HG03159 (cell line): ENCODE measurements at regions not wholly inside any gene's neighbourhood (a gene's known extent, or its start where the extent isn't known, plus 50 kb on each side); places are given as distances from the start of the nearest gene placed in this dataset.

Experiments used
- ATAC-seq: cut with Tn5 transposase; IDR thresholded peaks from one replicate; pipeline ENCODE4 v1.9.1; 2021; ENCODE audit warnings: mild to moderate bottlenecking, moderate library complexity; ENCODE audit not compliant: unreplicated experiment

- ATAC-seq, result no peak
Observed at GRCh38 chr20:7687065-7687464, 253.2 kb downstream of the HAO1 start.

- no peak for ATAC-seq
Observed at GRCh38 chr20:7689151-7689550, 251.1 kb downstream of the HAO1 start.

- ATAC-seq, result no peak
Observed at GRCh38 chr20:7691647-7692269, 248.5 kb downstream of the HAO1 start.

- ATAC-seq, result no peak
Observed at GRCh38 chr20:7692478-7692877, 247.8 kb downstream of the HAO1 start.

- no peak for ATAC-seq
Observed at GRCh38 chr20:7693761-7694160, 246.5 kb downstream of the HAO1 start.

GRCh38 chr20:7695051-7695495 is 245.2 kb downstream of the HAO1 start:
- no peak for ATAC-seq

- ATAC-seq, result no peak
Observed at GRCh38 chr20:7695635-7696034, 244.6 kb downstream of the HAO1 start.

GRCh38 chr20:7696311-7696710 is 243.9 kb downstream of the HAO1 start:
- ATAC-seq, result no peak

- ATAC-seq, result no peak
Observed at GRCh38 chr20:7702141-7702540, 238.1 kb downstream of the HAO1 start.

- ATAC-seq, result no peak
Observed at GRCh38 chr20:7703551-7703961, 236.7 kb downstream of the HAO1 start.

- ATAC-seq, result no peak
Observed at GRCh38 chr20:7703996-7704395, 236.3 kb downstream of the HAO1 start.

GRCh38 chr20:7708112-7708511 is 232.1 kb downstream of the HAO1 start:
- ATAC-seq, result no peak

GRCh38 chr20:7708782-7709181 is 231.5 kb downstream of the HAO1 start:
- no peak for ATAC-seq

- no peak for ATAC-seq
Observed at GRCh38 chr20:7710440-7710839, 229.8 kb downstream of the HAO1 start.

- no peak for ATAC-seq
Observed at GRCh38 chr20:7712661-7713060, 227.6 kb downstream of the HAO1 start.

GRCh38 chr20:7714549-7714948 is 225.7 kb downstream of the HAO1 start:
- no peak for ATAC-seq

GRCh38 chr20:7716286-7716972 is 223.8 kb downstream of the HAO1 start:
- no peak for ATAC-seq

- ATAC-seq, result no peak
Observed at GRCh38 chr20:7722564-7722963, 217.7 kb downstream of the HAO1 start.

- no peak for ATAC-seq
Observed at GRCh38 chr20:7723284-7723683, 217.0 kb downstream of the HAO1 start.

GRCh38 chr20:7728338-7728737 is 211.9 kb downstream of the HAO1 start:
- no peak for ATAC-seq

GRCh38 chr20:7734216-7734615 is 206.0 kb downstream of the HAO1 start:
- ATAC-seq, result no peak

GRCh38 chr20:7736336-7736735 is 203.9 kb downstream of the HAO1 start:
- no peak for ATAC-seq

GRCh38 chr20:7741866-7742265 is 198.4 kb downstream of the HAO1 start:
- no peak for ATAC-seq
